Dermis blood vessel endothelial cell (primary cell): ENCODE measurements at regions not wholly inside any gene's neighbourhood (a gene's known extent, or its start where the extent isn't known, plus 50 kb on each side); places are given as distances from the start of the nearest gene placed in this dataset.

Source experiments
- DNase-seq: peaks from one replicate; pipeline ENCODE4 v3.0.0; 2010

- no peak for DNase-seq
Measured at GRCh38 chr7:19439517-19439916, 269.3 kb downstream of the POLR1F start.

DNA sequence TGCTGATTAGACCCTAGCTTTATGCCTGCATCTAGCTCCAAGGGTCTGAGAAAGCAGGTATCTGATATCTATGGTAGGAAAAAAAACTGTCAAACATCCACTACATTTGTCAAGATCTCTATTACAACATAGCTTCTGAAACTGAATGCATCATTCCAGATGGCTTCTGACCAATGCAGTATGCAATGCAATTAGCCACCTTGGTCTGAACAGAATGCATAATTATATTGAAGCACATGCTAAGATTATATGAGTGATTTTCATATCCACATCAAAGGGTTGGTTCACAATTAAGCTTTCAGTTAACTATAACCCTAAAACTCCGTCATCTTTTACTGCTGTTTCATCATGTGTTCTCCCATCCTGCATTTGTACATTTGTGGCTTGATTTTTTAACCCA lies 271.4 kb downstream of the POLR1F start:
- no peak for DNase-seq

DNA sequence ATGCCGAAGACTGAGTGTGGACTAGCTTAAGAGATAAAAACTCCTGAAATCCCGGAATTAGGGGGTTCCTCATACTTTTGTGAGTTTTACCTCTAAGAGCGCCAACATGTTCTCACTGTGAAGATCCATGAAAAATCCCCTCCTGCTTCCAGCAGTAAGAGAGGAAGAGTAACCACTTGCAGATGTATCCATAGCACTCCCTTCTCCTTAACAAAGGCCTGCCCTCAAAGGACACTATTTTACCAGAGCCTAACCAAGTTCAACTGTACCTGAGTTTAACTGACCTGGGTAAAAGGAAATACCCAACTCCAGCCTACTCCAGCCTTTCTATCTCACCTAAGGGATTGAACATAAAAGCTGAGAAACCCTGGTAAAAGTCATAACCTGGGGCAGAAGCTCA lies 280.9 kb downstream of the POLR1F start:
- no peak for DNase-seq

GRCh38 chr7:19421861-19422260 lies 276.6 kb upstream of the FERD3L start:
- no peak for DNase-seq

GRCh38 chr7:19417231-19417630 lies 272.0 kb upstream of the FERD3L start:
- no peak for DNase-seq

GRCh38 chr7:19415123-19415522 lies 269.9 kb upstream of the FERD3L start:
- no peak for DNase-seq

- no peak for DNase-seq
Measured at GRCh38 chr7:19413443-19413965, 268.3 kb upstream of the FERD3L start.

DNA sequence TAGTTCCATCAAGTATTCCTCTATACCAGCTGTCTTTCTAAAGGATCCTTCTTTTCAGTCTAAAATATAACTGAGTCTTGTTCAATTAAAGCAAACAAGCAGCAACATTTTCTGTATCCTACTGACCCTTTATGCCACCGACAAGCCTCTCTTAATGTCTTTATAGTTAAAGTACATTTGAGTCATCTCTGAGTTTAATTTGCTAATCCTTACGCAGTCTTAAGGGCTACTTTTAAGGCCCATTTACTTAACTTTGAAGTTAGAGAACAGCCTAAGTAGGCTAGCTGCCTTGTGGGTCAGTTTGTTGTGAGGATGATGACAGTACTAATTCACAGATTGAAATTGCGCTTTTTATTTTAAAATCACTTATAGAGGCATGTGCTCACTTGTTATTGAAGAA lies 265.5 kb upstream of the FERD3L start:
- no peak for DNase-seq

GRCh38 chr7:19410106-19410505 lies 264.9 kb upstream of the FERD3L start:
- DNase-seq, result no peak

DNA sequence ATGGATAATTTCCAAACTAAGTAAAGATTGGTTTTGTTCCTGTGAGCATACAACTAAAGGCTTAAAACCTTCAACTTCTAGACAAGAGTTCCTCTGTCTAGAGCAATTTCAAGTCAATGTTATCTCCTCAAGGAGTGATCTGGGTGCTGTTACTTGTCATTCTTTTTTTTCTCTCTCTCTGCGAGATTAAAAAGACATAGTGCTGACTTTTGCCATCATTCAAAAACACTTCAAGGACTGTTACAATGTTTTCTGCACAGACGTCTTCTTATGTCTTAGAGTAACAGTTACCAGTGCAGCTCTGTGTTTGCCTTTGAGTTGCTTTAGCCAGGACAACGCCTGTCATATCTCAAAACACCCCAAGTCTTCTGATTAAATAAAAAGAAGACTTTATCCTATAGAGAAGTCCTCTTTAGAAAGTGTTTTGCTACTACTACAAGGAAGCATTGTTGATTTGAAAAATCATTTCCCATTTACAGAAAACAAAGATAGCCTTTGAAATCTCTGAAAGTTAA lies 263.5 kb upstream of the FERD3L start:
- DNase-seq, result no peak

DNA sequence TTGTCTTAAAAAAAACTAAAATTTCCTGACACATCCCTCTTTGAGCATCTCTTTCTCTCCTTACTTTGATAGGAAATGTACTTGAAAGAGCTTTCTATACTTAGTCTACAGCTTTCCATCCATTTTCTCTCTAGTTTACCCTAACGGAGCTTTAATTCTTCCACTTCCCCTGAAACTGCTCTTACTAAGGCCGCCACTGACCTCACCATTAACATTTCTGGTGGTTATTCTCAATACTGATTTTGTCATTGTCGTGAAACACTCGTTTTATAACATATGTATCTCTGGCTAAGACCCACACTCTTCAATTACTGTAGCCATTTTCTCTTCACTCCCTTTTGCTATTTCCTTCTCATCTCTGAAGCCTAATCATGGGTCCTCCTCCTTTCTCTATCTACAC lies 262.0 kb upstream of the FERD3L start:
- no peak for DNase-seq

- DNase-seq, result no peak
Measured at GRCh38 chr7:19405541-19405940, 260.3 kb upstream of the FERD3L start.

DNA sequence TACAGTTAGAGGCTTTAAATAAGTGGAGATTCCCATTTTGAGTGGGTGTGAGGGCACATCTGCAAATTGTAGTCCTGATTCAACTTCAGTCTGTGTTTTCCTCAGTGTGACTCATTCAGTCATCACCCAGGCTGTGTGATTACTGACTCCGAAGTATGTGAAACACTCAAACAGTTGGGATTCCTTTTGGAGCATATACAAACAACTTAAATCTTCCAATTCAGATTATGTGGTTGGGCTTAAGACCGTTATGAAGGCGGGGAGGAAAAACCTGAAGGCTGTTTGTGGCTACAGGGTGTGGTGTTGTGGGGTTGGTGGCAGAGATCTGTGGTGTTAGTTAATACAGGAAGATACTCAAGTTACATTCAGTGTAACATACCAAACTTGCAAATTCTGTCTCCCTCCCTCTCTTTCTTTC lies 259.7 kb upstream of the FERD3L start:
- no peak for DNase-seq

- DNase-seq, result no peak
Measured at GRCh38 chr7:19403691-19404090, 258.5 kb upstream of the FERD3L start.

DNA sequence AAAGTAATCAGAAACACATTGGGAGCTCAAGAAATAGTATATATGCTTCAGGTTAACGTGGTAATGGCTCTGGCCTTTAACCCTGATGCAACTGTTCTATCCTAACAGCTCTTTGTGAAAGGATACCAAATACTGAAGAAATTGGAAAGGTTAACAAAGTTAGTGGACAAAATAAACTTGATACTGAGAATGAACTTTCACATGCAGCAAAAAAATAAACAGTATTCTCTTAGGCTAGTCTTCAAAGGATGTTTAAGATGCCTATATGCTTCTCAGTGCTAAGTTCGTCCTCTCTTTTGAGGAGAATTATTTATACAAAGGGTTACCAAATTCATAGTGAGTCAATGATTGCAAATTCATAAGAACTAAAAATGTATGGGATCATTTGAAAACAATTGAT lies 256.2 kb upstream of the FERD3L start:
- no peak for DNase-seq

- no peak for DNase-seq
Measured at GRCh38 chr7:19400758-19401254, 255.6 kb upstream of the FERD3L start.

GRCh38 chr7:19397911-19398310 lies 252.7 kb upstream of the FERD3L start:
- no peak for DNase-seq

- no peak for DNase-seq
Measured at GRCh38 chr7:19392246-19392645, 247.0 kb upstream of the FERD3L start.

DNA sequence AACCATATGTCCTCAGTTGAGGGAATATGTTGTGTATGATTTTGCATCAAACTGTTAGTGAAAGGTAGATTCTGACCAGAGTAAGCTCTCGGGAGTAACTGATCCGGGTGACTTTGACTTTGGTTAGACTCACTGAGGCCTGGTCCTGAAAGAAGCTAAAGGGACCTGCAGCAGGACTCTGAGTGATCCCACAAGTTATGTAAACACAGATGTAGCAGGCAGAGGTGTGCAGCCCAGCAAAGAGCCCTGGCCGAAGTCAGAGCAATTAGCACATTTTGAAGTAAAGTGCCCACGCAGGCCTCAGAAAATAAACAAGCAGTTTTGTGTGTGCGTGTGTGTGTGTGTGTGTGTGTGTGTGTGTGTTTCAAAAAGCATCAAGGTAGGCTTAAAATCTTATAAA lies 245.6 kb upstream of the FERD3L start:
- no peak for DNase-seq

DNA sequence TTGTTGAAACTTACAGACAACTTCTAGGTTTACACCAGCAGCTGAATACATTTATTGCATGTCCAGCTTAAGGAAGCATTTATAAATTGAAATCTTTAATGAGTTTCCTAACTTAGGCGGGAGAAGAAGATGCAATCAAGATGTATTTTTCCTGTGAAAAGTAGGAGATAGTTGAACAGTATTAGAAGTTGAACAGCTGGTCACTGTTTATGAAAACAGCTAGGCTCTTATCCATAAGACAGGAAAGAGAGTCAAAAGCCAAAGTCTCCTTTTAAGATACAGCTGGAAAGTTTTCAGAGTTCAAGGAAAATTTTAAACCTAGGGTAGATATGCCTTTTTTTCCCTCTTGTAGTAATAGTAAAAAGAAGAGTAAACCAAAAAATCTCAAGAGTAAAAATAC lies 236.1 kb upstream of the FERD3L start:
- DNase-seq, result no peak

GRCh38 chr7:19378345-19378714 lies 233.1 kb upstream of the FERD3L start:
- no peak for DNase-seq

GRCh38 chr7:19377611-19378344 lies 232.6 kb upstream of the FERD3L start:
- no peak for DNase-seq

DNA sequence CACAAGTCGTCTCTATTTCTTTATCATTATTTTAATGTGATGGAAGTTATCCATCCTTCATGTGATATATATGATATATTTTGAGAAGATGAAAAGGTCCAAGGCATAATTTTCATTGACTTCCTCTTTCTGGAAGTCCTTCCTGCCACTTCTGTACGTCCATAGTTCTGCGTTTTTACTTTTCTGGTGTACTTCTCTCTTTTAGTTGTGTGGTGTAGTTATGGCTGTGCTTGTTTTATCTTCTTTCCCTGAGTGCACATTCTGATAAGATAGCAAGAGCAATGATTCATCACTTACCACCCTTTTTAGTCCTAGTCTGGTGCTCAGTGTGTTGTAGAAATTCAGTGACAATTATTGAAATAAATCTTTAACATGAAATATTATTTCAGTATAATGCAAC lies 231.3 kb upstream of the FERD3L start:
- no peak for DNase-seq

- DNase-seq, result no peak
Measured at GRCh38 chr7:19375976-19376375, 230.8 kb upstream of the FERD3L start.

- no peak for DNase-seq
Measured at GRCh38 chr7:19373334-19373733, 228.1 kb upstream of the FERD3L start.
